ENCODE measurements at regions not wholly inside any gene's neighbourhood (a gene's known extent, or its start where the extent isn't known, plus 50 kb on each side); places are given as distances from the start of the nearest gene placed in this dataset.
"Not testable (repeated sequence)": the region's sequence is repeated elsewhere in the genome, so short reads cannot be mapped to it uniquely, and the experiment has no call there.

DNA sequence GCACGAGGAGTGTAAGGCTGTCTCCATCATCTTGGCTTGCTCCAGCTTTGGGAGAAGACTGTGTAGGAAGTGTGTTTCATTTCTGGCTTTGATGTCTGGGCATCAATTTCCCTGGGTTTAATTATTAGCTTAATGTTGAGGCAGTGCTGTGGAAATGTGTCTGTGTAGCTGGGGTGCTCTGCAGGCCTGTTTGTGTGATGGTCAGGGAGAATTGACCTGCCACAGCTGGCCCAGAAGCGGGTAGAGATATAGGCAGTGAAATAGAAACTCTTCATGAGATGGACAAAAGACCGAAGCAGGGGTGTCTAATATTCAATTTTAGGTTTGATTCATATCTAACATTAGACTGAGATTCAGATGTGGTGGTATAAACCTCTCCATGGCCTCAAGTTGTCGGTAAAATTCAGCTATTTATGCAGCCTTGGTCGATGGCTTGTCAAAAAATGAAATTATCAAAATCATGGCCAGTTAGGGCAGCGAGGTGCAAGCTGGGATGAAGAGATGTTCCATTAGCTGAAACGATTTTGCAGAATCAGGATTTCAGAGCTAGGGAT, 95.3 kb upstream of the SNX9 start:
- in situ Hi-C loops (cut with HindIII; ENCODE audit: low sequenced_read_pairs) = no loop called here

DNA sequence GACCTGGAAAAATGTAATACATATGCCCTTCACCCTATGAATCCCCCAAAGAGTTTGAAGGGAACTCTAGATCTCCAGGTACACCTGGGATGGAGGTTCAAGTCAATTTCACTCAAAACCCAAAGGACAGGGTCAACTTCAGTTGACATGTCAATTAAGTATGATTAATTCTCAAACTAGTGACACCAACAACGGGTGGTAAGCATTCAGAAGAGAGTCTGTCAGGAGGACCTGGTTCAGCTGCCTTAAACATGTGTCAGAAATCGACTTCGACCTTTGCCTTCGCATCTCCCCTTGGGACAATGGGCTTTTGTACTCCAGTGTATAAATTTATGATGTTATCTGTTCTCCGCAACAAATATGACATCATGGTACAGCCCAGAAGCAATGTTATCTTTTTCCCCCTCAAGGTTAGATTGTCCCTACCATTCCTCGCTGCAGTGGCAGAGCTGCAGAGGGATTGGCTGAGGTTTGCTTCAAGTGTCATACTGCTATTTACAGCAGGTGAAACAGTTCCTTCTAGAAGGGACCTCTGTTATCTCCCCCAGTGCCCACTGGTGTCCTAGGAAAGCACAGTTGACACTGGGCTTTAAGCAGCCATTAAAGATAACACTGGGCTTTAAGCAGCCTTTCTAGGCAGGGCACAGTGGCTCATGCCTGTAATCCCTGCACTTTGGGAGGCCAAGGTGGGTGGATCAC, 94.7 kb upstream of the SNX9 start:
- in situ Hi-C loops (cut with HindIII; ENCODE audit: low sequenced_read_pairs) = no loop called here

DNA sequence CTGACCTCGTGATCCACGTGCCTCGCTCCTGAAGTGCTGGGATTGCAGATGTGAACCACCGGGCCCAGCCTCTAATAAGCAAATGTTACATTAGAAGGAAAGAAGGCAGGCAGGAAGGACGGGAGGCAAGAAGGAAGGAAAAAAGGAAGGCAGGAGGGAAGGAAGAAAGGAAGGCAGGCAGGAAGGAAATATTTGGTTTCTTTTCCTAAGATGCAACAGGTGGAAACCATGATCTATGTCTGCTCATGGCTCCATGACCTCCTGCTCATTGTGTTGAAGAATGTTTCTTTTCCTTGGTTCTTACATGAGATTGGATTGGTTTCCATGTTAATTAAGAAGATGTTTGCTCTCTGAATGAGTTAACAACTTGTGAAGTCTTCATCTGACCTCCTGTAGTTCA, 91.8 kb upstream of the SNX9 start:
- in situ Hi-C loops (cut with HindIII; ENCODE audit: low sequenced_read_pairs) = loop anchor here (5.0 kb wide), 1 partner anchor 64 kb away; no protein-coding TSS in a partner anchor

DNA sequence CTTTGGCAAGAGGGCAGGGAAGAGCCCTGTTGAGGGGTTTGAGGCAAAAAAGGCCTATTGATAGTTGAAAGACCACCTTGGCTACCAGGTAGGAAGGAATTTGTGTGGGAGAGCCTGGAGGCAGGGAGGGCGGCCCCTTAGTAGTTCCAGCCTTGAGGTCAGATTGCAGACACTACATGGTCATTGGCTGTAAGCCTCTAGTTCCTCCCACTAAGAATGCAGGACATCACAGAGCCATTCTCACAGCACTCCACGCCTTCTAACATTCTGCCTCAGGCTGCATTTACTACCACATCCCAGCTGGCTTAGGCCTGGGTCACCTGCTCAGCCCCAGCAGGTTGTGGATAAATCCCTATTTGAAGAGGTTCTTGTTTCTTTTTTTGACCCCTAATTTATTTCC, 91.0 kb upstream of the SNX9 start:
- in situ Hi-C loops (cut with HindIII; ENCODE audit: low sequenced_read_pairs) = loop anchor here (5.0 kb wide), 1 partner anchor 65 kb away; no protein-coding TSS in a partner anchor

DNA sequence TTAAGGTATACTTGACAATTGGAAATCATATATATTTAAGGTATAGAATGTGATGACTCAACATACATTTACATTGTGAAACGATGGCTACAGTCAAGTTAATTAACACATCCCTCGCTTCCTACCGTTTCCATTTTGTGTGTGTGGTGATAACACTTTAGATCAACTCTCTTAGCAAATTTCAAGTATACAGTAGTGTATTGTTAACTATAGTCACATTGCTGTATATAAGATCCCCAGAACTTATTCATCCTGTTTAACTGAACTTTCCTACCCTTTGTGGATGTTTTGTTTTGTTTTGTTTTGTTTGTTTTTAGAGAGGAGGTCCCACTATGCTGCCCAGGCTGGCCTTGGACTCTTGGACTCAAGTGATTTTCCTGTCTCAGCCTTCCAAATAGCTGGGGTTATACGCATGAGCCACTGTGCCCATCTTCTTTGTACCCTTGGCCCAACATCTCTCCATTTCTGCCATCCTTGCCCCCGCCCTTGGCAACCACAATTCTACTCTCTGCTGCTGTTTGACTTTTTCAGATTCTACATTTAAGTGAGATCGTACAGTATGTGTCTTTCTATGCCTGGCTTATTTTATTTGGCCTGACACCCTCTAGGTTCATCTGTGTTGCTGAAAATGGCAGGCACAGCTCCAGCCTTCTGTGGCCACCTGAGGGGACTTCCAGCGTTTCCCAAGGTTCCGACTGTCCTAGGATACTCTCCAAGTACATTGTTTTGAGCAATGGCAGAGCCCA, 90.5 kb upstream of the SNX9 start:
- in situ Hi-C loops (cut with HindIII; ENCODE audit: low sequenced_read_pairs) = loop anchor here (5.0 kb wide), 1 partner anchor 65 kb away; no protein-coding TSS in a partner anchor

DNA sequence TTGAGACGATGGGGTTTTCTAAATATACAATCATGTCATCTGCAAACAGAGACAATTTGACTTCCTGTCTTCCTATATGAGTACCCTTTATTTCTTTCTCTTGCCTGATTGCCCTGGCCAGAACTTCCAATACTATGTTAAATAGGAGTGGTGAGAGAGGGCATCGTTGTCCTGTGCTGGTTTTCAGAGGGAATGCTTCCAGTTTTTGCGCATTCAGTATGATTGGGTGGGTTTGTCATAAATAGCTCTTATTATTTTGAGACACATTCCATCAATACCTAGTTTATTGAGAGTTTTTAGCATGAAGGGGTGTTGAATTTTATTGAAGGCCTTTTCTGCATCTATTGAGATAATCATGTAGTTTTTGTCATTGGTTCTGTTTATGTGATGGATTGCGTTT, 86.5 kb upstream of the SNX9 start:
- in situ Hi-C loops (cut with HindIII; ENCODE audit: low sequenced_read_pairs) = not testable (repeated sequence)

DNA sequence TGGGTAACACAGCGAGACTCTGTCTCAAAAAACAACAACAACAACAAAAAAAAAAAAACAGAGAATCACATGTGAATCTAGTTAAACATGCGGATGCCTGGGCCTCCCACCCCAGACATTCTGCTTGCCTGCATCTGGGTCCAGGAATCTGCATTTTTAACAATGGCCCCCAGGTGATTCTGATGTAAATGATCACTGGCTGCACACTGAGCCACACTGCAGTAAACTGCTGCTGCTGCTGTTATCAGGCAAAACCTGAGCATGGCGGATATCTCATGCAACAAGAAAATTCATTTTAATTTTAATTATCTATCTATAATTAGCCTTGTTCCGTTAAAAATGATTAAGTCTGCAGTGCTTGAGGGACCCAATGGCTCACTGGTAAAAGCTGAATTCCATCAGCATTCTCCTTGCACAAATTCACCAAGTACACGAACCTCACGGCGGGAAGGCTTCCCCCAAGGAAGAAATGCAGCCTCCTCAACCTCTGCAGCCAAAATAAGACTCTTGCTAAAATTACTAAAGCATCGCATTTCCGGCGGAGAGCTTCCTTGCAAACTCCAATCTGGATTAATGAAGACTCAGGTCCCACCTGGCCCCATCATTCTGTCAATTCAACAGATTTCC, 81.6 kb upstream of the SNX9 start:
- in situ Hi-C loops (cut with HindIII; ENCODE audit: low sequenced_read_pairs) = no loop called here

DNA sequence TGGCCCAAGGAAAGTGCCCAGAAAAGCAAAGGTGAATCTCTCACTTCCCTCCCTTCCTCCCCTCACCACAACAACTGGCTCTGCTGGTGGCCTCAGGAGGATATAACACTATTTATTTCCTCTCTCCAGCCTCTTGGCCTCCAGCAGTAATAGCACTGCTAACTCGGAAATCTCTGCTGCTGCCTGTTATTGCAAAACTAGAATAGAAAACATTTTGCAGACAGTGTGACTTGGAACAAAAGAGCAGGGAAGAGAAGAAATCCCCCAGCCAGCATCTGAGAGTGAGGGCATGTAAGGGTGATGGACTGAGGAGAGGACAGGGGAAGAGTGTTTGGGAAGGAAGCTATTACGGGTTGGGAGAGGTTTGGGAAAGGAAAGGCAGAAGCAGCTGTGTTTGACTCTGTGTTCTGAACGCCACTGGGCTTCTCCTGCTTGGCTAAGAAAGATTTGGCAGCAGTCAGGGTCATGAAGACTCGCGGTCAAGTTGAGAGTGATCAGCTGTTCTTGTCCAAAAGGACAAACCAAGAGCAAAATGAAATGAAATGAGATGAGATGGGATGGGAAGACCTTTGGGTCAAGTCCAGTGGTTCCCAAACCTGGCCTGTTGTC, 81.0 kb upstream of the SNX9 start:
- in situ Hi-C loops (cut with HindIII; ENCODE audit: low sequenced_read_pairs) = no loop called here

DNA sequence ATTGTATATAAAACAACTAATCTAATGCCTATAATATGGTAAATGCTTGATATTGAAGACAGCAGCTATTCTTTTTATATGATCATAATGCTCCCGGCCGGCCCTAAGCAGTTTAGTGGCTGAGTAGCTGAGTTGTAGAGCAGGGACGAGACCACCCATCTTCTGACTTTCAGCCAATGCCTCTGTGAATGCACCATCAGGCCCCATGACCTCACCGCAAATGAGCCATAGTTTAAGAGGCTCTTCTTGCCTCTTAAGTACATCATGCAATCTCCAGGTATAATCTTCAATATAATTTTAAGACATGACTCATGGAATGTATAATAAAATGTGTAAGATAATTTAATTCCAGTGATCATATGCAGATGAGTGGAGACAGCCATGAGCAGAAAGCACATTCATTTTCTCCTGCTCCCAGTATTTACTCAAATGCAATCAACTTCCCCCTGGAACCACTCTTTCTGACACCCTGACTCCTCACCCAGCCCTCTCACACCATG, 78.9 kb upstream of the SNX9 start:
- in situ Hi-C loops (cut with HindIII; ENCODE audit: low sequenced_read_pairs) = no loop called here

DNA sequence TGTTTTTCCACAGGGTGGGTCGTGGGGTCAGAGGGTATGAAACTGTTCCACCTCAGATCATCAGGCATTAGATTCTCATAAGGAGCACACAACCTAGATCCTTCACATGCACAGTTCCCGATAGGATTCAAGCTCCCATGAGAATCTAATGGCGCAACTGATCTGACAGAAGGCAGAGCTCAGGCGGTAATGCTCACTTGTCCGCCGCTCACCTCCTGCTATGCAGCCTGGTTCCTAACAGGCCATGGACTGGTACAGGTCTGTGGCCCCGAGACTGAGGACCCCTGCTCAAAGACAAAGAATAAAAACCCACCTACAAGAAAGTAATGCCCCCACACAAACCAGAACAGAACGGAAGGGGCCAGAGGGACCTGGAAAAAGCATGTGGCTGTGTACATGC, 76.1 kb upstream of the SNX9 start:
- in situ Hi-C loops (cut with HindIII; ENCODE audit: low sequenced_read_pairs) = no loop called here

DNA sequence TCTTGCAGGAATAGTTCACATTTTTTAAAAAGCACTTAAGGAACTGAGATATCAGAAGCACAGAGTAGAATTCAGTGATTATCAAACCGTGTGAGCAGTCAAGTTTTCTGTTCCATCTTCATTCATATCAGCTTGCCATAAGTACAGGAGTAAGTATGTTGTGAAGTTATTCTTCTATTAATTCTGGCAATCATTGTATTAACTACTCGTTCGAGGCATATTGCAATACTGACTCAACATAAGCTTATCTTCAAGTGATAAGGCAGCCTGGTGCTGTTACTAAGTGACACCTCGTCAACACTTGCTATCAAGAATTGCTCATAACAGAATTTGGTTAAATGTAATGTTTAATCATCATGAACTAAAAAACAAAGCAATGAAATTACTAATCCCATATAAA, 75.7 kb upstream of the SNX9 start:
- in situ Hi-C loops (cut with HindIII; ENCODE audit: low sequenced_read_pairs) = no loop called here

DNA sequence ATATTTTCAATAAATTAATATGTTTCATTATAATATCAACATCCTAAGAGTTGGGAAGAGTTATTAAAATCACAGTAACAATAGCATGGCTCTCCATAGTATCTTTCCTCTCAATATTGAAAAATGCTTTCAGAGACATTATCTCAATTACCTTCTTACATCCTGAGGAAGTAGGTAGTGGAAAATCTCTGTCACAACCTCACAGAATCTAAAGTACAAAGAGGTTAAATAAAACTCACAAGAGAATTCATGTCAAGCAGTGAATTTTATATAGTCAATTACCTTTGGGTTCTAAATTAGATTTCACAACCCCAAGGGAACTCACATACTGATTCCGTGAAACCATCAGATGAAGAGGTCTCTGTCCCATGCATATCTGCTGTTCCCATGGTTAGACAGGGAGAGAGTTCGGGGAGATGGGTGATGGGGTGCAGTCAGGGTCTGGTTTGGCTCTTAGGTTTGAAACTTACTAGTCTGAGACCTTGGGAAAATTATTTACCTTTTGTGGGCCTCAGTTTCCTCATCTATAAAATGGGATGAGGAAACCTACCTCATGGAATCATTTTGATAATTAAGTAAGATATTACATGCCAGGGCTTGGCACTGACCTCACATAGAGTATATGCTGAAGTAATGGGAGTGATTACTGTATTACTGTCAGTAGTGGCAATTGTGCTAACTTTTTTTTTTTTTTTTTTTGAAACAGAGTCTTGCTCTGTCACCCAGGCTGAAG, 74.0 kb upstream of the SNX9 start:
- in situ Hi-C loops (cut with HindIII; ENCODE audit: low sequenced_read_pairs) = no loop called here

DNA sequence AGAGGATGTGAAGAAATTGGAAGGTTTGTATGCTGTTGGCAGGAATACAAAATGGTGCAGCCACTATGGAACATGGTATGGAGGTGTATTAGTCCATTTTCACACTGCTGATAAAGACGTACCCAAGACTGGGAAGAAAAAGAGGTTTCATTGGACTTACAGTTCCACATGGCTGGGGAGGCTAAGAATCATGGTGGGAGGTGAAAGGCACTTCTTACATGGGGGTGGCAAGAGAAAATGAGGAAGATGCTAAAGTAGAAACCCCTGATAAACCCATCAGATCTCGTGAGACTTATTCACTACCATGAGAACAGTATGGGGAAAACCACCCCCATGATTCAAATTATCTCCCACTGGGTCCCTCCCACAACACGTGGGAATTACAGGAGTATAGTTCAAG, 72.1 kb upstream of the SNX9 start:
- in situ Hi-C loops (cut with HindIII; ENCODE audit: low sequenced_read_pairs) = not testable (repeated sequence)

DNA sequence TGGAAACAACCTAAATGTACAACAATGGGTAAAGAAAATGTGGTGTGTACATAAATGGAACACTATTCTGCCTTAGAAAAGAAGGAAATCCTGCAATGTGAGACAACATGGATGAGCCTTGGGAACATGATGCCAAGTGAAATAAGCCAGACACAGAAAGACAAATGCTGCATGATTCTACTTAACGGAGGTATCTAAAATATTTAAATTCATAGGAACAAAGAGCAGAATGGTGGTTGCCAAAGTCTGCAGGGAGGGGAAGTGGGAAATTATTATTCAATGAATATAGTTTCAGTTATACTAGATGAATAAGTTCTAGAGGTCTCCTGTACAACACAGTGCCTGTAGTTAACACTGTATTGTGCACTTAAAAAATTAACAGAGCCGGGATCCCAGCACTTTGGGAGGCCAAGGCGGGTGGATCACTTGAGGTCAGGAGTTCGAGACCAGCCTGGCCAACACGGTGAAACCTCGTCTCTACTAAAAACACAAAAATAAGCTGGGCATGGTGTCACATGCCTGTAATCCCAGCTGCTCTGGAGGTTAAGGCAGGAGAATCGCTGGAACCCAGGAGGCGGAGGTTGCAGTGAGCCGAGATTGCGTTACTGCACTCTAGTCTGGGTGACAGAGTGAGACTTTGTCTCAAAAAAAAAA, 71.4 kb upstream of the SNX9 start:
- in situ Hi-C loops (cut with HindIII; ENCODE audit: low sequenced_read_pairs) = no loop called here

DNA sequence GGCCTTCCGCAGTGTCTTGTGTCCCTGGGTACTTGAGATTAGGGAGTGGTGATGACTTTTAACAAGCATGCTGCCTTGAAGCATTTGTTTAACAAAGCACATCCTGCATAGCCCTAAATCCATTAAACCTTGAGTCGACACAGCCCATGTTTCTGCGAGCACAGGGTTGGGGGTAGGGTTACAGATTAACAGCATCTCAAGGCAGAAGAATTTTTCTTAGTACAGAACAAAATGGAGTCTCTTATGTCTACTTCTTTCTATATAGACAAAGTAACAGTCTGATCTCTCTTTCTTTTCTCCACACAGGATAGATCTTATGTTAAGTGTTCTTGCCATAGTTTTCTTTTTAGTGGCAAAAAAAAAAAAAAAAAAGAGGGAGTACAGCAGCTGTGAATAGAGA, 70.2 kb upstream of the SNX9 start:
- in situ Hi-C loops (cut with HindIII; ENCODE audit: low sequenced_read_pairs) = not testable (repeated sequence)

DNA sequence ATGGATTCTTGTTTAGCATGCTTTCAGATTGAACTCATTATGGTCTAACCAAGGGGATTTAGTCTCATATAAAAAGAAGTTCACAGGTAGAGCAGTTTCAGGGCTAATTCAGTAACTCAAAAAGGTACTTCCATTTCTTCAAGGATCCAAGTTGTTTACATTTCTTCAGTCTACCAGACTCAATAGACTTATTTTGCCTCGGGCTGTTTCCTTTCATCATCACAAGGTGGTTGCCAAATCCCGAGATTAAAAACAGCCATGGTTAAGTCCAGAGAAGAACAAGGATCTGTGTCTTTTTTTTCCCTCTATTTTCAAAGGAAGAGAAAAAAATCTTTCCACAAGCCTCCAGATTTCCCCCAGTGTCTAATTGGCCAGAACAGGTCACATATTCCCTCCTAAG, 69.8 kb upstream of the SNX9 start:
- in situ Hi-C loops (cut with HindIII; ENCODE audit: low sequenced_read_pairs) = no loop called here

DNA sequence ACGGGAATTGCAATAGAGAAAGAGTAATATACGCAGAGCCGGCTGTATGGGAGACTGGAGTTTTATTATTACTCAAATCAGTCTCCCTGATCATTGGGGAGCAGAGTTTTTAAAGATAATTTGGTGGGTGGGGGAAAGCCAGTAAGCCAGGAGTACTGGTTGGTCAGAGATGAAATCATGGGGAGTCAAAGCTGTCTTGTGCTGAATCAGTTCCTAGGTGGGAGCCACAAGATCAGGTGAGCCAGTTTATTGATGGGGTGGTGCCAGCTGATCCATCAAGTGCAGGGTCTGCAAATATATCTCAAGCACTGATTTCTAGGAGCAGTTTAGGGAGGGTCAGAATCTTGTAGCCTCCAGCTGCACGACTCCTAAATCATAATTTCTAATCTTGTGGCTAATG, 69.2 kb upstream of the SNX9 start:
- in situ Hi-C loops (cut with HindIII; ENCODE audit: low sequenced_read_pairs) = not testable (repeated sequence)

DNA sequence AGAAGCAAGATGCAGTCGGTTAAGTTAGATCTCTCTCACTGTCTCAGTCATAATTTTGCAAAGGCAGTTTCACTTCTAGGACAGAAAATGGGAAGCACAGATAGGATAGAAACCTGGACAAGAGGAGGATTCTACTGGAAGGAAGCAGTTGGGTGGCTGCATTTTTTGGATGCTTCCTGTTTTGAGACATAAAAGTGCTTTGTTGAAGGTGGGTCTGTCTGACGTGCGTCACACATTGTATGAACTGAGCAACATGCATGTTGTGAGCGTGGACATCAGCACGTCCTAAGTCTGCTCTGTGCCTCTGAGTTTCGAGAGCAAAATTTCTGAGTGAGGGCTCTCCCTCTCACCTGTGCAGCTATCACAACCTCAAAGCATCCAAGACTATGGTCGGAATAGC, 68.7 kb upstream of the SNX9 start:
- in situ Hi-C loops (cut with HindIII; ENCODE audit: low sequenced_read_pairs) = no loop called here

DNA sequence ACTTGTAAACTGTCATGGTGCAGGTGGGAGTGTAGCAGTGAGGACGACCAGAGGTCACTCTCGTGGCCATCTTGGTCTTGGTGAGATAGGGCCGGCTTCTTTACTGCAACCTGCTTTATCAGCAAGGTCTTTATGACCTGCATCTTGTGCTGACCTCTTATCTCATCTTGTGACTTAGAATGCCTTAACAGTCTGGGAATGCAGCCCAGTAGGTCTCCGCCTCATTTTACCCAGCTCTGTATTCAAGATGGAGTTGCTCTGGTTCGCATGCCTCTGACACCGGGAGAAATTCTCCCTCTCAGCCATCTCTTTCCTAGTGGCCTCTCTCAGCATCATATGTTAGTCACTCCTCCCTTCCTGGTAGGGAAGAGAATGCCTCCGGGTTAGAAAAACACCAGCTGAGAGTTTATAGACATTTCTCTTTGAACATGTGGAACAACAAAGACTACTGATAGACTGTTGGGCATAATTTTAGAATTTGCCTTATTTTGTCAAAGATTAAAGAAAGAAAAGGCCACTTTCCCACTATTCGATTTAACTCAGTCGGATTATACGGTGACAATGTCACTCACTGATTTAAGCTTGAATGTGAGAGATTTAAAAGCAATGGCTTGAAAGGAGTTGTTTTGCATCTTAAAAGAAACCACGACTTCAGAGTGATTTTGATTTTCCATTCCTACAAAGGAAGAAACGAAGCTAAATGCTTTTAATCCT, 67.9 kb upstream of the SNX9 start:
- in situ Hi-C loops (cut with HindIII; ENCODE audit: low sequenced_read_pairs) = loop anchor here (5.0 kb wide), 2 partner anchors 52 to 127 kb away; no protein-coding TSS in a partner anchor
